ENCODE measurements at regions not wholly inside any gene's neighbourhood (a gene's known extent, or its start where the extent isn't known, plus 50 kb on each side); places are given as distances from the start of the nearest gene placed in this dataset.

GRCh38 chr11:110870816-110871522 lies 158.7 kb upstream of the ARHGAP20 start:
- peaks cover 0 to 3% (median 0%) of the 10 kb centered on the region in 5 experiments for H3K9me3 ChIP-seq (ENCODE audit: control extremely low read depth in 1 of 5, control insufficient read depth in 4 of 5, insufficient read depth in 2 of 5, low read depth in 1 of 5, low read length in 4 of 5)
- no peak for DNase-seq
- POLR2A ChIA-PET: no interaction called here
- 94% methylated on average over 2 of the region's 5 CpGs for WGBS (ENCODE audit: insufficient coverage)
- no peaks in the 10 kb centered on the region for H3K27me3 ChIP-seq (replicated peaks in 2 of 5; ENCODE audit: control insufficient read depth in 4 of 5, insufficient read depth in 5 of 5, low read length in 4 of 5)
- H3K36me3 ChIP-seq (ENCODE audit: control insufficient read depth in 4 of 4, insufficient read depth in 4 of 4, low read length in 3 of 4): no peaks in the 10 kb centered on the region
- H3K4me1 ChIP-seq (ENCODE audit: control extremely low read depth in 1 of 4, control insufficient read depth in 4 of 4, insufficient read depth in 4 of 4, low read length in 3 of 4): no peaks in the 10 kb centered on the region
- CTCF ChIA-PET: interaction anchor here (1.3 to 1.4 kb wide), 2 partner anchors 8 to 9 kb away, joined by 3 to 4 read pairs; no protein-coding TSS in a partner anchor
- H3K27ac ChIP-seq (ENCODE audit: insufficient read depth in 1 of 2, low read depth in 1 of 2, low read length in 2 of 2, poor library complexity in 1 of 2, severe bottlenecking in 2 of 2): no peak overlapping the region
- no peak overlapping the region for H3K4me3 ChIP-seq (ENCODE audit: control insufficient read depth in 1 of 7, extremely low read depth in 1 of 7, insufficient read depth in 4 of 7, low read depth in 2 of 7, low read length in 6 of 7)

GRCh38 chr11:110867951-110868350 lies 155.7 kb upstream of the ARHGAP20 start:
- no peaks in the 10 kb centered on the region for H3K36me3 ChIP-seq (ENCODE audit: control insufficient read depth in 4 of 4, insufficient read depth in 4 of 4, low read length in 3 of 4)
- H3K9me3 ChIP-seq (ENCODE audit: control extremely low read depth in 1 of 5, control insufficient read depth in 4 of 5, insufficient read depth in 2 of 5, low read depth in 1 of 5, low read length in 4 of 5): peaks cover 0 to 2% (median 0%) of the 10 kb centered on the region in 5 experiments
- H3K4me1 ChIP-seq (ENCODE audit: control extremely low read depth in 1 of 4, control insufficient read depth in 4 of 4, insufficient read depth in 4 of 4, low read length in 3 of 4): no peaks in the 10 kb centered on the region
- 100% methylated on average over 4 of the region's 4 CpGs for WGBS (ENCODE audit: insufficient coverage)
- DNase-seq: no peak
- ChIA-PET POLR2A (no interaction called here), CTCF (no interaction called here)
- H3K4me3 ChIP-seq (ENCODE audit: control insufficient read depth in 1 of 7, extremely low read depth in 1 of 7, insufficient read depth in 4 of 7, low read depth in 2 of 7, low read length in 6 of 7): no peak overlapping the region
- H3K27ac ChIP-seq (ENCODE audit: insufficient read depth in 1 of 2, low read depth in 1 of 2, low read length in 2 of 2, poor library complexity in 1 of 2, severe bottlenecking in 2 of 2): no peak overlapping the region
- no peaks in the 10 kb centered on the region for H3K27me3 ChIP-seq (replicated peaks in 2 of 5; ENCODE audit: control insufficient read depth in 4 of 5, insufficient read depth in 5 of 5, low read length in 4 of 5)

DNA sequence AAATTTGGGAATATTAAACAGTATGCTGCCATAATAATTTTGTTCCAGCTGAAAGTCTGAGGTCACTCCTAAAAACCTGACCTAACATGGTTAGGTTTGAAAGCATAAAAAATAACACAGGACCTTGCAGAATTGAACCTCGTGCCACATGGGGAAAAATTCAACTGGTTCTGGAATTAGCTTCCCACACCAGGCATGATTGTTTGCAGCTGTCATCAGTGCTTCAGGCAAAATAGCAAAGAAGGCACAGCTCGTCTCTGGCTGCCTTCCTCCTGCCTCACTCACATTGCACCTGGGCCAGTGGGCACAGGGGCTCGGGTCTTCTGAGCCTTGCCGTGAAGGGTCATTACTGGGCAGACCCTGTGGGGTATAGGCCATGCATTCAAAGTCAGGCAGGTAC lies 153.8 kb upstream of the ARHGAP20 start:
- Histone ChIP-seq H3K27me3 (replicated peaks in 2 of 5; ENCODE audit: control insufficient read depth in 4 of 5, insufficient read depth in 5 of 5, low read length in 4 of 5) (no peaks in the 10 kb centered on the region), H3K27ac (ENCODE audit: insufficient read depth in 1 of 2, low read depth in 1 of 2, low read length in 2 of 2, poor library complexity in 1 of 2, severe bottlenecking in 2 of 2) (no peak overlapping the region), H3K9me3 (ENCODE audit: control extremely low read depth in 1 of 5, control insufficient read depth in 4 of 5, insufficient read depth in 2 of 5, low read depth in 1 of 5, low read length in 4 of 5) (no peaks in the 10 kb centered on the region), H3K4me3 (ENCODE audit: control insufficient read depth in 1 of 7, extremely low read depth in 1 of 7, insufficient read depth in 4 of 7, low read depth in 2 of 7, low read length in 6 of 7) (no peak overlapping the region), H3K36me3 (ENCODE audit: control insufficient read depth in 4 of 4, insufficient read depth in 4 of 4, low read length in 3 of 4) (no peaks in the 10 kb centered on the region), H3K4me1 (ENCODE audit: control extremely low read depth in 1 of 4, control insufficient read depth in 4 of 4, insufficient read depth in 4 of 4, low read length in 3 of 4) (no peaks in the 10 kb centered on the region)
- POLR2A ChIA-PET: no interaction called here
- DNase-seq: no peak
- CTCF ChIA-PET: interaction anchor here (1.0 to 1.3 kb wide), 3 partner anchors 11 to 35 kb away, joined by 3 to 4 read pairs (median 3); no protein-coding TSS in a partner anchor
- 100% methylated on average over 3 of the region's 4 CpGs for WGBS (ENCODE audit: insufficient coverage)

DNA sequence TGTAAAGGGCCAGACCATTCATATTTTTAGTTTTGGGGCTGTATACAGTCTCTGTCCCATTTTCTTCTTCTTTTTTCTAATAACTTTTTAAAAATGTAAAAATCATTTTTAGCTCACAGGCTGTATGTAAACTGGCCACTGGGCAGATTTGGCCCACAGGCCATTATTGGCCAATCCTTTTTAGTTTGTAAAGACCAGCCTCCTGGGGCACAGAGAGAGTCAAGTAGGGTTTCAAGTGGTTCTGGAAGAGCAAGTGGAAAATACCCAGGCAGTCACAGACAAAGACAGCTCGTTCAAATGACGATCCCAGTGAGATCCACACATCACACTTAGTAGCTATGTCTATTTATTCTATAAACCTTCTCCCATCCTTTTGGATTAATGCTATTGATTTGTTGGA lies 150.2 kb upstream of the ARHGAP20 start:
- H3K27ac ChIP-seq (ENCODE audit: insufficient read depth in 1 of 2, low read depth in 1 of 2, low read length in 2 of 2, poor library complexity in 1 of 2, severe bottlenecking in 2 of 2): no peak overlapping the region
- H3K4me1 ChIP-seq (ENCODE audit: control extremely low read depth in 1 of 4, control insufficient read depth in 4 of 4, insufficient read depth in 4 of 4, low read length in 3 of 4): no peaks in the 10 kb centered on the region
- no peaks in the 10 kb centered on the region for H3K36me3 ChIP-seq (ENCODE audit: control insufficient read depth in 4 of 4, insufficient read depth in 4 of 4, low read length in 3 of 4)
- no peaks in the 10 kb centered on the region for H3K27me3 ChIP-seq (replicated peaks in 2 of 5; ENCODE audit: control insufficient read depth in 4 of 5, insufficient read depth in 5 of 5, low read length in 4 of 5)
- no peak overlapping the region for H3K4me3 ChIP-seq (ENCODE audit: control insufficient read depth in 1 of 7, extremely low read depth in 1 of 7, insufficient read depth in 4 of 7, low read depth in 2 of 7, low read length in 6 of 7)
- no peak for DNase-seq
- H3K9me3 ChIP-seq (ENCODE audit: control extremely low read depth in 1 of 5, control insufficient read depth in 4 of 5, insufficient read depth in 2 of 5, low read depth in 1 of 5, low read length in 4 of 5): no peaks in the 10 kb centered on the region
- WGBS (ENCODE audit: insufficient coverage): no CpG with 5 or more reads among the region's 2 CpGs
- CTCF ChIA-PET: interaction anchor here (1.7 kb wide), 1 partner anchor 9 kb away, joined by 3 read pairs; no protein-coding TSS in a partner anchor
- POLR2A ChIA-PET: no interaction called here

DNA sequence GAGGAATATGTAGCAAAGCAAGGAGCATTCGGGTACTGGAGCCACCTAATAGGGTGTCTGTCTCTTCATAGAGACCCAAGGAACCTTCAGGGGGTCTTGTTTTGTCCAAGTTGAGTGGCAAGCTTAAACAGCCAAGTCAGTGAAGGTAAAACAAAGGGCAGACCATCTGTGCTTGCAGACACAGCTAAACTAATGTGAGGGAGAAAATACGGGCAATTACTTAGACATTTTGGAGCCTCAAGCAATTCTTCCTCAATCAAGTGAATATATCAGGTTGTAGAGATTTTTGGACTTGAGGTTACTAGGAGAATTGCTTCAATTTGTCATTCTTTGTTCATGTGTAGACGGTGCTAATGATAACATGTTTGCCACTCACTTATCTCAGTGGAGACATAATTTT lies 148.2 kb upstream of the ARHGAP20 start:
- 93% methylated on average over 2 of the region's 3 CpGs for WGBS (ENCODE audit: insufficient coverage)
- Histone ChIP-seq H3K27ac (ENCODE audit: insufficient read depth in 1 of 2, low read depth in 1 of 2, low read length in 2 of 2, poor library complexity in 1 of 2, severe bottlenecking in 2 of 2) (no peak overlapping the region), H3K4me3 (ENCODE audit: control insufficient read depth in 1 of 7, extremely low read depth in 1 of 7, insufficient read depth in 4 of 7, low read depth in 2 of 7, low read length in 6 of 7) (no peak overlapping the region), H3K27me3 (replicated peaks in 2 of 5; ENCODE audit: control insufficient read depth in 4 of 5, insufficient read depth in 5 of 5, low read length in 4 of 5) (no peaks in the 10 kb centered on the region), H3K36me3 (ENCODE audit: control insufficient read depth in 4 of 4, insufficient read depth in 4 of 4, low read length in 3 of 4) (no peaks in the 10 kb centered on the region), H3K4me1 (ENCODE audit: control extremely low read depth in 1 of 4, control insufficient read depth in 4 of 4, insufficient read depth in 4 of 4, low read length in 3 of 4) (no peaks in the 10 kb centered on the region), H3K9me3 (ENCODE audit: control extremely low read depth in 1 of 5, control insufficient read depth in 4 of 5, insufficient read depth in 2 of 5, low read depth in 1 of 5, low read length in 4 of 5) (no peaks in the 10 kb centered on the region)
- CTCF ChIA-PET: no interaction called here
- DNase-seq: no peak
- POLR2A ChIA-PET: no interaction called here

DNA sequence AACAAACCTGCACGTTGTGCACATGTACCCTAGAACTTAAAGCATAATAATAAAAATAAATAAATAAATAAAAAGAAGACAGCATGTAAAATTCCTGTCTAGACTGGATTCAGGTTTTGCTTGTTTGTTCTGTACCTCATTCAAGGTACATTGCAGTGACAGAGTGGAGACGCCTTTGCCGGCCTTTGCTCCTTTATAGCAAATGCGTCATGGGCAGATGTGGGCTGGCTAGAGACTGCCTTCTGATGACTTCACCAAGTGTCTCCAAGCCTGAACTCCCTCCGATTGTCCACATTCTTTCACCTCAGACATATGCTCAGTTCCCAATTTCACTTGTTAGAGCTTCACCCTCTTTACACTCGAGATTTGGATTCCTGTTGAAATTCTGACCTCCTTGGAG lies 147.8 kb upstream of the ARHGAP20 start:
- DNase-seq: no peak
- POLR2A ChIA-PET: no interaction called here
- no peaks in the 10 kb centered on the region for H3K9me3 ChIP-seq (ENCODE audit: control extremely low read depth in 1 of 5, control insufficient read depth in 4 of 5, insufficient read depth in 2 of 5, low read depth in 1 of 5, low read length in 4 of 5)
- no peaks in the 10 kb centered on the region for H3K4me1 ChIP-seq (ENCODE audit: control extremely low read depth in 1 of 4, control insufficient read depth in 4 of 4, insufficient read depth in 4 of 4, low read length in 3 of 4)
- H3K27me3 ChIP-seq (replicated peaks in 2 of 5; ENCODE audit: control insufficient read depth in 4 of 5, insufficient read depth in 5 of 5, low read length in 4 of 5): no peaks in the 10 kb centered on the region
- H3K36me3 ChIP-seq (ENCODE audit: control insufficient read depth in 4 of 4, insufficient read depth in 4 of 4, low read length in 3 of 4): no peaks in the 10 kb centered on the region
- WGBS (ENCODE audit: insufficient coverage): 98% methylated on average over 5 of the region's 6 CpGs
- CTCF ChIA-PET: no interaction called here
- no peak overlapping the region for H3K27ac ChIP-seq (ENCODE audit: insufficient read depth in 1 of 2, low read depth in 1 of 2, low read length in 2 of 2, poor library complexity in 1 of 2, severe bottlenecking in 2 of 2)
- H3K4me3 ChIP-seq (ENCODE audit: control insufficient read depth in 1 of 7, extremely low read depth in 1 of 7, insufficient read depth in 4 of 7, low read depth in 2 of 7, low read length in 6 of 7): no peak overlapping the region

DNA sequence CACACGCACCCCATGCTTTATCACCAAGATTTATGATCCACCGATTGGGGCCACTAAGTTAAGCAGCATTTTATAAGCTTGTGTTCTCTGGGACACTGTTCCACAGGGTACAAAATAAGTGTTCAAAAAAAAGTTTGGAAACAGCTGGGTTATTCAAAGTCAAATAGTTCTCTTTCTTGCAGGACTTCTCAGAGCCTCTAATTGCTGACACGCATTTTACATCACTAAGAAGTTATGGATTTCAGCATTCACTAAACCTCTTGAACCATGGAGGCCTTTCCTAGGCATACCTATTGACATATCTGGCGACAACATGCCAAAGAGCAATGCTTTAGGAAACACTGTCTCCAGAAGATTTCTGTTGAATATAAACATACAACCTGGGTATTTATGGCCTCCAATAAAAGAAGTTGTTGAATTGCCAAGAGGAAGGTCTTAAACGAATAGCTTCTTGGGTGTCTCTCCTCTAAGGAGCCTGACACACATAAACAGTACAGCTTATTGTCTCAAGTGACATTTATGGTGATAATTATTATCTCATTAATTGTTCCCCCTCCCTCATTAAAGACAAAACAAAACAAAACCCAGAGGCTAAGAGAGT lies 147.1 kb upstream of the ARHGAP20 start:
- H3K27ac ChIP-seq (ENCODE audit: insufficient read depth in 1 of 2, low read depth in 1 of 2, low read length in 2 of 2, poor library complexity in 1 of 2, severe bottlenecking in 2 of 2): no peak overlapping the region

More for the DNA sequence above, 147.1 kb upstream of the ARHGAP20 start:
- POLR2A ChIA-PET: no interaction called here
- H3K9me3 ChIP-seq (ENCODE audit: control extremely low read depth in 1 of 5, control insufficient read depth in 4 of 5, insufficient read depth in 2 of 5, low read depth in 1 of 5, low read length in 4 of 5): no peaks in the 10 kb centered on the region
- DNase-seq: no peak
- WGBS (ENCODE audit: insufficient coverage): 87% methylated on average over 3 of the region's 5 CpGs
- no peak overlapping the region for H3K4me3 ChIP-seq (ENCODE audit: control insufficient read depth in 1 of 7, extremely low read depth in 1 of 7, insufficient read depth in 4 of 7, low read depth in 2 of 7, low read length in 6 of 7)
- CTCF ChIA-PET: no interaction called here
- H3K4me1 ChIP-seq (ENCODE audit: control extremely low read depth in 1 of 4, control insufficient read depth in 4 of 4, insufficient read depth in 4 of 4, low read length in 3 of 4): no peaks in the 10 kb centered on the region
- H3K27me3 ChIP-seq (replicated peaks in 2 of 5; ENCODE audit: control insufficient read depth in 4 of 5, insufficient read depth in 5 of 5, low read length in 4 of 5): no peaks in the 10 kb centered on the region
- no peaks in the 10 kb centered on the region for H3K36me3 ChIP-seq (ENCODE audit: control insufficient read depth in 4 of 4, insufficient read depth in 4 of 4, low read length in 3 of 4)
